ENCODE measurements at regions not wholly inside any gene's neighbourhood (a gene's known extent, or its start where the extent isn't known, plus 50 kb on each side); places are given as distances from the start of the nearest gene placed in this dataset.

- no peaks in the 10 kb centered on the region for H3K4me1 ChIP-seq (ENCODE audit: control insufficient read depth in 2 of 3, insufficient read depth in 2 of 3, low read depth in 1 of 3, low read length in 3 of 3)
- no peak overlapping the region for H3K9ac ChIP-seq (ENCODE audit: low read length in 3 of 3)
- no peak for DNase-seq
- intact Hi-C loops (cut with DNase I): no loop called here
- H3K4me3 ChIP-seq (ENCODE audit: low read length in 3 of 3): no peak overlapping the region
- H3K27ac ChIP-seq (ENCODE audit: low read depth in 2 of 2, low read length in 2 of 2): no peak overlapping the region
- H3K9me3 ChIP-seq (ENCODE audit: control insufficient read depth in 2 of 3, insufficient read depth in 1 of 3, low read length in 3 of 3): no peaks in the 10 kb centered on the region
- TF ChIP-seq CTCF (IDR thresholded peaks at IDR 0.05; ENCODE audit: borderline replicate concordance, extremely low read depth, insufficient read depth): no peak
- no peaks in the 10 kb centered on the region for H3K27me3 ChIP-seq (ENCODE audit: control insufficient read depth, insufficient read depth, low read length)
- no peaks in the 10 kb centered on the region for H3K36me3 ChIP-seq (ENCODE audit: control insufficient read depth in 2 of 3, insufficient read depth in 3 of 3, low read length in 3 of 3)
- no peak for FAIRE-seq
Observed at GRCh38 chr20:39538317-39538716, 576.2 kb downstream of the DHX35 start.

GRCh38 chr20:39535301-39535700, 573.2 kb downstream of the DHX35 start:
- intact Hi-C loops (cut with DNase I): no loop called here
- Histone ChIP-seq H3K4me3 (ENCODE audit: low read length in 3 of 3) (no peak overlapping the region), H3K27ac (ENCODE audit: low read depth in 2 of 2, low read length in 2 of 2) (no peak overlapping the region), H3K27me3 (ENCODE audit: control insufficient read depth, insufficient read depth, low read length) (no peaks in the 10 kb centered on the region), H3K9ac (ENCODE audit: low read length in 3 of 3) (no peak overlapping the region), H3K4me1 (ENCODE audit: control insufficient read depth in 2 of 3, insufficient read depth in 2 of 3, low read depth in 1 of 3, low read length in 3 of 3) (peaks cover 0 to 3% (median 0%) of the 10 kb centered on the region in 3 donors), H3K9me3 (ENCODE audit: control insufficient read depth in 2 of 3, insufficient read depth in 1 of 3, low read length in 3 of 3) (no peaks in the 10 kb centered on the region), H3K36me3 (ENCODE audit: control insufficient read depth in 2 of 3, insufficient read depth in 3 of 3, low read length in 3 of 3) (no peaks in the 10 kb centered on the region)
- DNase-seq (no peak), FAIRE-seq (no peak)
- TF ChIP-seq CTCF (IDR thresholded peaks at IDR 0.05; ENCODE audit: borderline replicate concordance, extremely low read depth, insufficient read depth): no peak

GRCh38 chr20:39534846-39535245, 572.7 kb downstream of the DHX35 start:
- Histone ChIP-seq H3K4me3 (ENCODE audit: low read length in 3 of 3) (no peak overlapping the region), H3K9ac (ENCODE audit: low read length in 3 of 3) (no peak overlapping the region), H3K9me3 (ENCODE audit: control insufficient read depth in 2 of 3, insufficient read depth in 1 of 3, low read length in 3 of 3) (no peaks in the 10 kb centered on the region), H3K27me3 (ENCODE audit: control insufficient read depth, insufficient read depth, low read length) (no peaks in the 10 kb centered on the region), H3K36me3 (ENCODE audit: control insufficient read depth in 2 of 3, insufficient read depth in 3 of 3, low read length in 3 of 3) (no peaks in the 10 kb centered on the region), H3K27ac (ENCODE audit: low read depth in 2 of 2, low read length in 2 of 2) (no peak overlapping the region), H3K4me1 (ENCODE audit: control insufficient read depth in 2 of 3, insufficient read depth in 2 of 3, low read depth in 1 of 3, low read length in 3 of 3) (peaks cover 0 to 3% (median 0%) of the 10 kb centered on the region in 3 donors)
- FAIRE-seq (no peak), DNase-seq (no peak)
- TF ChIP-seq CTCF (IDR thresholded peaks at IDR 0.05; ENCODE audit: borderline replicate concordance, extremely low read depth, insufficient read depth): no peak
- intact Hi-C loops (cut with DNase I): no loop called here

GRCh38 chr20:39533858-39534257, 571.7 kb downstream of the DHX35 start:
- no peak for FAIRE-seq
- no peak for TF ChIP-seq CTCF (IDR thresholded peaks at IDR 0.05; ENCODE audit: borderline replicate concordance, extremely low read depth, insufficient read depth)

More at GRCh38 chr20:39533858-39534257, 571.7 kb downstream of the DHX35 start:
- H3K9me3 ChIP-seq (ENCODE audit: control insufficient read depth in 2 of 3, insufficient read depth in 1 of 3, low read length in 3 of 3): no peaks in the 10 kb centered on the region
- no peak overlapping the region for H3K4me3 ChIP-seq (ENCODE audit: low read length in 3 of 3)
- H3K4me1 ChIP-seq (ENCODE audit: control insufficient read depth in 2 of 3, insufficient read depth in 2 of 3, low read depth in 1 of 3, low read length in 3 of 3): peaks cover 0 to 3% (median 0%) of the 10 kb centered on the region in 3 donors
- no peaks in the 10 kb centered on the region for H3K36me3 ChIP-seq (ENCODE audit: control insufficient read depth in 2 of 3, insufficient read depth in 3 of 3, low read length in 3 of 3)
- no peak overlapping the region for H3K9ac ChIP-seq (ENCODE audit: low read length in 3 of 3)
- no peak for DNase-seq
- intact Hi-C loops (cut with DNase I): no loop called here
- H3K27ac ChIP-seq (ENCODE audit: low read depth in 2 of 2, low read length in 2 of 2): no peak overlapping the region
- H3K27me3 ChIP-seq (ENCODE audit: control insufficient read depth, insufficient read depth, low read length): no peaks in the 10 kb centered on the region

Data from kidney (tissue), 13 donors.